ENCODE measurements at regions not wholly inside any gene's neighbourhood (a gene's known extent, or its start where the extent isn't known, plus 50 kb on each side); places are given as distances from the start of the nearest gene placed in this dataset.

- TF ChIP-seq CTCF (conservative IDR thresholded peaks at IDR 0.05) = no peak
- TF ChIP-seq ZFX (IDR thresholded peaks at IDR 0.05) = no peak
Observed at GRCh38 chr10:44064987-44065787, 319.7 kb downstream of the CXCL12 start.
